ENCODE measurements at regions not wholly inside any gene's neighbourhood (a gene's known extent, or its start where the extent isn't known, plus 50 kb on each side); places are given as distances from the start of the nearest gene placed in this dataset.
"Not testable (repeated sequence)": the region's sequence is repeated elsewhere in the genome, so short reads cannot be mapped to it uniquely, and the experiment has no call there.

DNA sequence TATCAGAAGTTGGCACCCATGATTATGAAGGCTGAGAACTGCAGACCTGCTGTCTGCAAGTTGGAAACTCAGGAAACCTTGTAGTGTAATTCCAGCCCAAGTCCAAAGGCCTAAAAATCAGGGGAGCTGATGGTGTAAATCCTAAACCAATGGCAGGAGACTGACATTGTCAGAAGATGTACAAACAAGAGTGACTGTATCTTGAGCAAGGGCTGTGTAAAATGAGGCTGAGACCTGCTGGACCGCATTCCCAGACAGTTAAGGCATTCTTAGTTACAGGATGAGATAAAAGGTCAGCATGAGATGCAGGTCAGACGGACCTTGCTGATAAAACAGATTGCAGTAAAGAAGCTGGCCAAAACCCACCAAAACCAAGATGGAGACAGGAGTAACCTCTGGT lies 147.7 kb downstream of the COG6 start:
- DNase-seq, result no peak

DNA sequence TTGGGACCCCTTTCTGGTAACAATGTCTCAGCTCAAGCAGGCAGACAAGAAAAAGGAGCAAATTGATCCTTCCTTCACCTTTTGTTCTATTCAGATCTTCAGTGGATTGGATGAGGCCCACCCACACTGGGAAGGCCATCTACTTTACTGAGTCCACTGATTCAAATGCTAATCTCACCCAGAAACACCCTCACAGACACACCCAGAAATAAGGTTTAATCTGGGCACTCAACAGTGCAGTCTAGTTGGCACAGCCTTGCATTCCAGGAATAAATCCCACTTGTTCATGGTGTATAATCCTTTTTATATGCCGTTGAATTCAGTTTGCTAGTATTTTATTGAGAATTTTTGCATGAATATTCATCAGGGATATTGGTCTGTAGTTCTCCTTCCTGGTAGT lies 148.4 kb downstream of the COG6 start:
- no peak for DNase-seq

GRCh38 chr13:39804332-39805210 lies 149.1 kb downstream of the COG6 start:
- DNase-seq, result no peak

- DNase-seq, result no peak
These were observed 154.0 kb downstream of the COG6 start for GRCh38 chr13:39809466-39809865.

GRCh38 chr13:39810091-39810877 lies 154.8 kb downstream of the COG6 start:
- DNase-seq, result no peak

- no peak for DNase-seq
These were observed 155.6 kb downstream of the COG6 start for GRCh38 chr13:39811051-39811450.

DNA sequence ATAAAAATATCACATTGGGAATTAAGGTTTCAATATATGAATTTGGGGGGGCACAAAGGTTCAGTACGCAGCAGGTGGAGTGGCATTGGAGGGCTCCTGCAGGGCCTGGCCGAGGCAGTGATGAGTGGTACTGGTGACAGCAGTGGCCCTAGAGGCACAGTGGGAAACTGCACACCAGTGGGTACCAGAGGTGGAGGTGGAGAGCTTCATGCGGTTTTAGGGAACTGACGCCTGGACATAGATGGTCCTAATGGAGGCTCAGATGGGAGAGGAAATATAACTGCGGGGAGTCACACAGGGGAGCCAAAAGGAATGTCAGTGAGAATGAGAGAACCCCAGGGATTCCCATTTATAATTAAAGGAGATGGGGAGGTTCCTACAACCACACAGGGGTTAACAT lies 156.2 kb downstream of the COG6 start:
- DNase-seq, result no peak

GRCh38 chr13:39815345-39816111 lies 160.1 kb downstream of the COG6 start:
- no peak for DNase-seq

DNA sequence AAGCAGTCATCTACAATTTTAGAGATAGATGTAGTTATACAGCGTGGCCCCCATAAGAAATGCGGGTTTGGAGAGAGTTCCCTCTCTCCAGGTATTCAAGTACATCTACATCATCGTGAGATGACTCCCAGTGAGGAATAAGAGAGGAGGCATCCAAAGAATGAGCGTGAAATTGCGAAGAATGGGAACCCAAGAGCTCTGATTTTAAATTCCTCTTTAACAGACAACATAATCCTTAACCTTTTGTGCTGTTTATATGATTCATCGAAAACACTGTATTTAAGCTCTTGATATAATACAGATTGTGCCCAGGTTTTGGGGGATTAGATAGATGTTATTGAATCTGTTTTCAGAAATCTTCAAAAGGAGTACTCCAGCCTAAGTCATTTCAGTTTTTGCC lies 161.5 kb downstream of the COG6 start:
- DNase-seq, result no peak

- no peak for DNase-seq
These were observed 163.5 kb downstream of the COG6 start for GRCh38 chr13:39818953-39819352.

DNA sequence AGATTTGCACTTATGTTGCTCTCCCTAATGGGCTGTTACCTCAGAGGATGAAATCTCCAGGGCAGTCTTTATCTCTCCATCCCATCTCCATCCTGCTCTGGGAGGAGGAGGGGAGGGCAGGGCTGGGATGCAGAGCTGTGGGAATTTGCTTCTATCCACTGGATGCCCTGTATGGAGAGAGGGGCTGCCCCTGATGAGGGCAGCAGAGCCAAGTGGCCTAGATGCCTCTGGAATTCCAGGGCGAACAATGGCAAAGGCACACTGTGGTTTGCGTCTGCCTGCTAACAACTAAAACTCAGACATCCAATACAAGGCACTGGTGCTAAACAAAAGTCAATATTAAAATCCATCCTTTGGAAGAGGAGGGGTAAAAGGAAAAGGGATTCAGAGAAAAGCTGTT lies 165.1 kb downstream of the COG6 start:
- no peak for DNase-seq

DNA sequence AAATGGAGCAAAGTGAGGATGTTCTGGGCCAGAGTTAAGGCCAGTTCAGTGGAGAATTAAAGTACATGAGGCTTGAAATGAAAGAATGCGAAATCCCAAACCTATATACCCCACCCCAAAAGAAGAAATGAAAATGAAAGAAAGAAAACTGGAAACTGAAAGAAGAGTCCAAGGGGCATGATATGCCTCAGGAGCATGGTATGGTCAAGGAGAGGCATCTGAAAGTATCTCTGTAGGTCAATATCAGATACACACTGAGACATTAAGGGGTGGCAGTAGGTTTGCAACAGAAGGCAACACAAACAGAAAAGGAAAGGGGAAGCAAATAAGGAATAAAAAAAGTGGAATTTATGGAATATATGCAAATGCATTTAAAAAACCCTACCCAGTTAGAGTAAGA lies 166.5 kb downstream of the COG6 start:
- DNase-seq, result no peak

DNA sequence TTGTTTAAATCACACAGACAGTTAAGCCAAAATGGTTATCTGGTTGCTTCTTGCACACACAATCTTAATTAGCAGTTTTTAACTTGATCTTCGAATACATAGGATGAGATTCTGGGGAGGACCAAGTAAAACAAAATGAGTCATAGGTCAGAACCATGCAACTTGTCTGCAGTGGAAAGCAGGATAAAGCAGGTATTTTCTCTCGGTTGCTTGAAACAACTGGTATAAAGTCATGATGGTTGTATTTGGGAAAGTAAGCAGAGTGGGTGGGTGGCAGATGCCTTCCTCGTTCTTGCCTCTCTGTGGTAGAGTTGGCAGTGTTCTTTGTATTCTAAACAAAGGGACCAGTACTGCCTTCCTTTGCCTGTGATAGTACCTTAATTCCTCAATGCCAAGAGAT lies 167.0 kb downstream of the COG6 start:
- no peak for DNase-seq

DNA sequence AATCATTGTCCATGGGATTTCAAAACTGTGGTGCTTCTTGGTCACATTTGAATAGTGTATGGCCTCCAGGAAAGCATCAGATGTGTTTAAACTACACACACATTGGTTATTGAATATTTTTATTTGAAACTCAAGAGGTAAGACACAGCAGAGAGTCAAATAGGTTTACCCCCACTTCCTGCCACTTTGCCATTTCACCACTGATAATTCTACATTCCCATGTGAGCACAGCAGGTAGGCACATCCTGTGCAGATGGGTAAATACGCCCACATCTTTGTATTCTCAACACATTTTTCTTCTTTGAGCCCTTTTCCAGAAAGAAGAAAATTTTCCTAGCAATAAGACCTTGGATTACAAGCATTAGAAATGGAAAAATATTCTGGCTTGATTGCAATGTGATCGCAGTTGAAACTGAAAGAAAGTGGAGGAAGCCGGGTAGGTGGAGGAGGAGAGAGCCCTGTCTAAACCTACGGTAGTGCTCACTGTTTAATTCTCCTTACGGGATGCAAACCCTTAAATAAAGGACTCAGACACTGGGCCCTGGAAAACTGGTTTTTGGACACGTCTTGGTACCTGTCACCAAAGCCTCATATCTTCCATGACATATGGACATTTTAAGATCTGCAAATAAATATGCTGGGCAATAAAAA lies 167.7 kb downstream of the COG6 start:
- DNase-seq, result no peak

- no peak for DNase-seq
These were observed 170.4 kb downstream of the COG6 start for GRCh38 chr13:39825886-39826285.

DNA sequence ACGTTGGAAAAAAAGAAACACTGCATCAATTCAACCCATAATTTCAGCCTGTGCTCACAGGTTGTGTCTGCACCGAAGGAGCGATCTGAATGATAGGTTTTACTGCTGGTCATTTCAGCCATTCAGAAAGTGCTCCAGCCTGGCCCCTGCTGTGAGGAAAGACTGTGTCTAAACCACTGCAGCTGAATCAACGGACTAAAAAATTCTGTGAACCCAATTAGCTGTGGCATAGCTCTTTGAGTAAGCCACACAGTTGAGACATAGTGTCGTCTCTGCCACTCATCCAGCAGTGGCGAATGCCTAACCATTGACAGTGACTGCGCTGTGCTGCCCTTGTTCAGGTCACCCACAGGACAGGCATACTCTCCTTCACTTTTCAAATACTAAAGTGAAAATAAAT lies 179.8 kb downstream of the COG6 start:
- DNase-seq, result no peak

DNA sequence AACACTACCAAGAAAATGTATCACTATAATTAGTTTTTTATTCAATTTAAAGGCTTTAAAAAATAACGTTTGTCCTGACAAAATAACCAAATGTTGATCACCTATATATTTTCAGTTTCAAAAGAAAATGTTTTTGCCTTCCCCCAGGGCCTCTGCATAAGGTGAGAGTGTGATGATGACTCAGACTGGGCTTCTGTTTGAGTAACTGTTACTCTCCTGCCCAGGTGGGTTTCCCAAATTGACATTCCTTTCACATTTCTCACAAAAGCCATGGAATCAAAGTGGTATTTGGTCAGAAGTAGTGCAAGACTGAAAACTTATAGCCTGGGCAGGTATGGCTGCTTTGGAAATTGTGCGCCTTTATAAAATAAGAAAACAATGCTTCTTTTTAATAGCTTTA lies 180.6 kb downstream of the COG6 start:
- DNase-seq, result no peak

DNA sequence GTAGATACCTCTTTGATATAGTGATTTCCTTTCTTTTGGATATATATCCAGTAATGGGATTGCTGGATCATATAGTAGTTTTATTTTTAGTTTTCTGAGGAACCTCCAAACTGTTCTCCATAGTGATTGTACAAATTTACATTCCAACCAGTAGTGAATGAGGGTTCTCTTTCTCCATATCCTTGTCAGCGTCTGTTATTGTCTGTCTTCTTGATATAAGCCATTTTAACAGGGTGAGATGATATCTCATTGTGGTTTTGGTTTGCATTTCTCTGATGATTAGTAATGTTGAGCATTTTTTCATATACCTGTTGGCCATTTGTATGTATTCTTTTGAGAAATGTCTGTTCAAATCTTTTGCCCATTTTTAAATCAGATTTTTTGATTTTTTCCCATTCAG lies 182.4 kb downstream of the COG6 start:
- not testable (repeated sequence) for DNase-seq

DNA sequence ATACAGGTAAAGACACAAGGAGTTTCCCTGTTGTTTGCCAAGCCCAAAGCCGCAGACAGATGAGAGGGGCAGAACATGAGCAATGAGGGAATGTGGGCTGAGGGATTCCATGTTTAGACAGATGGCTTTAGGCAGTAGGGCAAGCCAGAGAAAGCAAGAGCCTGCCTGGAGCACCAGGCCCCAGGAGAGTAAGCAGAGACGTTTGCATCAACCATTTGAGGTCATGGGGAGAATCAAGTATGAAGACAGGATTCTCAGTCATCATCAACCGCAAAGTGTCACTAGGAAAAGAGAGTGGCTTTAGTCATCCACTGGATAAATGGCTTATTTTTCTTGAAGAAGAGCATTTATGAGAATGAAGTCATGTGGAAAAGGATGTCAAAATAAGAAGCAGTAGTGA lies 184.7 kb downstream of the COG6 start:
- no peak for DNase-seq

DNA sequence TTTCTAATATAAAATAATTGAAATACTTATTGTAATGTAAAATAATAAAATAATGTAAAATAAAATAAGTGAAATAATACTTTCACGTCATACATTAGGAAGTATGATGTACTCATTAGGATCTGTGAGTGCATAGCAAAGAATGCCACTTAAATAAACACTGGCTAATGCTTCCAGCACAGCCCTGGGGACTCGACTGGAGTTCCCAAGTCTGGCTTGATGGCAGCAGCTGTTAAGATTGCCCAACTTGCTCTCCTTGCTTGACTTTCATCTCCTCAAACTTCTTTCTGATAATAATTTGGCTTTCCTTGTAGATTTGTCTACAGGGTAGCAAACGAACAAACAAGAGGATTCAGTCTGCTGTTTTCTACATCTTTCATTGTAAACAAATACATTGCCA lies 191.9 kb downstream of the COG6 start:
- no peak for DNase-seq

GRCh38 chr13:39855236-39855635 lies 199.8 kb downstream of the COG6 start:
- no peak for DNase-seq

- DNase-seq, result no peak
These were observed 201.3 kb downstream of the COG6 start for GRCh38 chr13:39856714-39857113.

- no peak for DNase-seq
These were observed 203.3 kb downstream of the COG6 start for GRCh38 chr13:39858794-39859193.
